Muscle layer of duodenum (tissue), 2 donors: ENCODE measurements at regions not wholly inside any gene's neighbourhood (a gene's known extent, or its start where the extent isn't known, plus 50 kb on each side); places are given as distances from the start of the nearest gene placed in this dataset.

Experiments
- H3K27ac ChIP-seq: one replicate; pipeline ENCODE4 v1.7.0; 2013; ENCODE audit warnings: mild to moderate bottlenecking, low read length
- H3K27me3 ChIP-seq: one replicate; pipeline ENCODE4 v1.7.0; 2013; ENCODE audit warnings: low read depth, mild to moderate bottlenecking, control low read depth, low read length
- H3K36me3 ChIP-seq, 2 donors: one replicate each; pipeline ENCODE4 v1.7.0; 2013; ENCODE audit warnings: low read length in 2 of 2, control low read depth in 1 of 2, mild to moderate bottlenecking in 1 of 2; ENCODE audit not compliant: insufficient read depth in 2 of 2, control insufficient read depth in 1 of 2
- H3K4me1 ChIP-seq, 2 donors: one replicate each; pipeline ENCODE4 v1.7.0; 2013; ENCODE audit warnings: low read length in 2 of 2, mild to moderate bottlenecking in 2 of 2, control low read depth in 1 of 2, moderate library complexity in 1 of 2; ENCODE audit not compliant: insufficient read depth in 2 of 2, control insufficient read depth in 1 of 2
- H3K4me3 ChIP-seq, 2 donors: one replicate each; pipeline ENCODE4 v1.7.0; 2013; ENCODE audit warnings: low read length in 2 of 2, low read depth in 1 of 2, mild to moderate bottlenecking in 1 of 2
- H3K9me3 ChIP-seq, 2 donors: one replicate each; pipeline ENCODE4 v1.7.0; 2013; ENCODE audit warnings: low read length in 2 of 2, control low read depth in 1 of 2, mild to moderate bottlenecking in 1 of 2; ENCODE audit not compliant: control insufficient read depth in 1 of 2
- donor health status: healthy.

GRCh38 chr10:2012209-2012608 is 274.9 kb upstream of the ADARB2 start:
- Histone ChIP-seq H3K4me1 (no peaks in the 10 kb centered on the region), H3K9me3 (no peaks in the 10 kb centered on the region), H3K27me3 (no peaks in the 10 kb centered on the region), H3K36me3 (no peaks in the 10 kb centered on the region), H3K4me3 (no peak overlapping the region), H3K27ac (no peak overlapping the region)

GRCh38 chr10:2011106-2011716 is 273.9 kb upstream of the ADARB2 start:
- Histone ChIP-seq H3K9me3 (no peaks in the 10 kb centered on the region), H3K27ac (no peak overlapping the region), H3K27me3 (no peaks in the 10 kb centered on the region), H3K36me3 (no peaks in the 10 kb centered on the region), H3K4me3 (no peak overlapping the region), H3K4me1 (no peaks in the 10 kb centered on the region)

- Histone ChIP-seq H3K4me3 (no peak overlapping the region), H3K27ac (no peak overlapping the region), H3K9me3 (no peaks in the 10 kb centered on the region), H3K36me3 (no peaks in the 10 kb centered on the region), H3K27me3 (no peaks in the 10 kb centered on the region), H3K4me1 (no peaks in the 10 kb centered on the region)
Measured at GRCh38 chr10:2005546-2005945, 268.2 kb upstream of the ADARB2 start.

- Histone ChIP-seq H3K27ac (no peak overlapping the region), H3K36me3 (no peaks in the 10 kb centered on the region), H3K4me1 (no peaks in the 10 kb centered on the region), H3K27me3 (no peaks in the 10 kb centered on the region), H3K4me3 (no peak overlapping the region), H3K9me3 (no peaks in the 10 kb centered on the region)
Measured at GRCh38 chr10:1992930-1993329, 255.6 kb upstream of the ADARB2 start.

- no peaks in the 10 kb centered on the region for H3K9me3 ChIP-seq
- H3K27me3 ChIP-seq, result no peaks in the 10 kb centered on the region
Measured at GRCh38 chr10:1989090-1989489, 251.8 kb upstream of the ADARB2 start.

GRCh38 chr10:1981976-1982375 is 244.7 kb upstream of the ADARB2 start:
- no peak overlapping the region for H3K27ac ChIP-seq
- H3K9me3 ChIP-seq, result peaks cover 6 to 8% of the 10 kb centered on the region in 2 donors
- H3K36me3 ChIP-seq, result no peaks in the 10 kb centered on the region
- H3K27me3 ChIP-seq, result no peaks in the 10 kb centered on the region
- no peaks in the 10 kb centered on the region for H3K4me1 ChIP-seq
- H3K4me3 ChIP-seq, result no peak overlapping the region

More at GRCh38 chr10:1989090-1989489, 251.8 kb upstream of the ADARB2 start:
- no peak overlapping the region for H3K27ac ChIP-seq
- no peaks in the 10 kb centered on the region for H3K36me3 ChIP-seq
- H3K4me3 ChIP-seq, result no peak overlapping the region
- no peaks in the 10 kb centered on the region for H3K4me1 ChIP-seq

- H3K4me1 ChIP-seq, result no peaks in the 10 kb centered on the region
- H3K27ac ChIP-seq, result no peak overlapping the region
- H3K9me3 ChIP-seq, result peaks cover 6 to 8% of the 10 kb centered on the region in 2 donors
Measured at GRCh38 chr10:1980459-1980858, 243.1 kb upstream of the ADARB2 start.

GRCh38 chr10:1978584-1978983 is 241.3 kb upstream of the ADARB2 start:
- Histone ChIP-seq H3K36me3 (no peaks in the 10 kb centered on the region), H3K9me3 (peaks cover 6 to 8% of the 10 kb centered on the region in 2 donors), H3K27me3 (no peaks in the 10 kb centered on the region), H3K4me3 (no peak overlapping the region), H3K4me1 (no peaks in the 10 kb centered on the region), H3K27ac (no peak overlapping the region)

More at GRCh38 chr10:1980459-1980858, 243.1 kb upstream of the ADARB2 start:
- Histone ChIP-seq H3K27me3 (no peaks in the 10 kb centered on the region), H3K36me3 (no peaks in the 10 kb centered on the region), H3K4me3 (no peak overlapping the region)

GRCh38 chr10:1977461-1977860 is 240.1 kb upstream of the ADARB2 start:
- Histone ChIP-seq H3K27ac (no peak overlapping the region), H3K4me1 (no peaks in the 10 kb centered on the region), H3K9me3 (peaks cover 8% of the 10 kb centered on the region in 2 donors), H3K36me3 (no peaks in the 10 kb centered on the region), H3K27me3 (no peaks in the 10 kb centered on the region), H3K4me3 (no peak overlapping the region)

- H3K4me1 ChIP-seq, result no peaks in the 10 kb centered on the region
- no peak overlapping the region for H3K4me3 ChIP-seq
- no peaks in the 10 kb centered on the region for H3K27me3 ChIP-seq
- peaks cover 0 to 6% of the 10 kb centered on the region in 2 donors for H3K9me3 ChIP-seq
- H3K36me3 ChIP-seq, result no peaks in the 10 kb centered on the region
- H3K27ac ChIP-seq, result no peak overlapping the region
Measured at GRCh38 chr10:1972406-1972805, 235.1 kb upstream of the ADARB2 start.

GRCh38 chr10:1968257-1969033 is 231.1 kb upstream of the ADARB2 start:
- Histone ChIP-seq H3K27ac (no peak overlapping the region), H3K27me3 (no peaks in the 10 kb centered on the region), H3K4me1 (no peaks in the 10 kb centered on the region), H3K4me3 (no peak overlapping the region), H3K9me3 (peaks cover 0 to 6% of the 10 kb centered on the region in 2 donors), H3K36me3 (no peaks in the 10 kb centered on the region)
